Panc1 (cell line): ENCODE measurements at regions not wholly inside any gene's neighbourhood (a gene's known extent, or its start where the extent isn't known, plus 50 kb on each side); places are given as distances from the start of the nearest gene placed in this dataset.
"Not testable (repeated sequence)": the region's sequence is repeated elsewhere in the genome, so short reads cannot be mapped to it uniquely, and the experiment has no call there.

Experiments used
- POLR2AphosphoS5 ChIP-seq: IDR thresholded peaks from 2 replicates; pipeline ENCODE4 v1.6.1; 2012; ENCODE audit warnings: mild to moderate bottlenecking, low read depth, low read length, moderate library complexity
- REST ChIP-seq, 2 experiments: IDR thresholded peaks; 2 replicates each; pipeline ENCODE4 v1.6.1; 2011 to 2012; ENCODE audit warnings: low read depth in 2 of 2, control low read depth in 1 of 2, low read length in 1 of 2, mild to moderate bottlenecking in 1 of 2, moderate library complexity in 1 of 2; ENCODE audit not compliant: insufficient read depth in 1 of 2
- TCF7L2 ChIP-seq: IDR thresholded peaks from 2 replicates; pipeline ENCODE4 v1.6.1; 2011; ENCODE audit warnings: mild to moderate bottlenecking, low read depth, low read length, inconsistent platforms
- TF ChIP-seq, protein P1 (sequence below): fragments of 450-650 bp; IDR thresholded peaks from 2 replicates; pipeline ENCODE4 v1.5.1; 2017; ENCODE audit warnings: mild to moderate bottlenecking

DNA sequence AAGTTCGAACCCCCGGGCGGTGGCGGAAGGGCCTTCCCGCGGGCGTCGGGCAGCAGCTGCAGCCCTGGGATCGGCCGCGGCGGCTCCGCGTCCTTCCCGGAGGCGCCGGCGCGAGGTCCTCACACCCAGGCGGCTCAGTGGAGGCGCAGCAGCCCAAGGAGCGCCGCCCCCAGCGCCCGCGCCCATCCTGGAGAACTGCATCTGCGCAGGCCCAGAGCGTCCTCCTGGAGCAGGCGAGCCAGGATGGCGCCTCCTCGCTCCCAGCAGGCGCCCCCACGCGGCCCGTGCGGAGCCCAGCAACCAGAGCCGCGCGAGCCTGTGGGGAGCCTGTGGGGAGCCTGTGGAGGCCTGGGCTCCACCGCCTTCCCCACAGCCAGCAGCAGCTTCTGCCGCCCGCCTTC is 872.5 kb downstream of the TMEM121 start:
- TF ChIP-seq, protein P1, sequence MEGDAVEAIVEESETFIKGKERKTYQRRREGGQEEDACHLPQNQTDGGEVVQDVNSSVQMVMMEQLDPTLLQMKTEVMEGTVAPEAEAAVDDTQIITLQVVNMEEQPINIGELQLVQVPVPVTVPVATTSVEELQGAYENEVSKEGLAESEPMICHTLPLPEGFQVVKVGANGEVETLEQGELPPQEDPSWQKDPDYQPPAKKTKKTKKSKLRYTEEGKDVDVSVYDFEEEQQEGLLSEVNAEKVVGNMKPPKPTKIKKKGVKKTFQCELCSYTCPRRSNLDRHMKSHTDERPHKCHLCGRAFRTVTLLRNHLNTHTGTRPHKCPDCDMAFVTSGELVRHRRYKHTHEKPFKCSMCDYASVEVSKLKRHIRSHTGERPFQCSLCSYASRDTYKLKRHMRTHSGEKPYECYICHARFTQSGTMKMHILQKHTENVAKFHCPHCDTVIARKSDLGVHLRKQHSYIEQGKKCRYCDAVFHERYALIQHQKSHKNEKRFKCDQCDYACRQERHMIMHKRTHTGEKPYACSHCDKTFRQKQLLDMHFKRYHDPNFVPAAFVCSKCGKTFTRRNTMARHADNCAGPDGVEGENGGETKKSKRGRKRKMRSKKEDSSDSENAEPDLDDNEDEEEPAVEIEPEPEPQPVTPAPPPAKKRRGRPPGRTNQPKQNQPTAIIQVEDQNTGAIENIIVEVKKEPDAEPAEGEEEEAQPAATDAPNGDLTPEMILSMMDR = not testable (repeated sequence)
- not testable (repeated sequence) for TF ChIP-seq REST (IDR thresholded peaks at IDR 0.05; ENCODE audit: insufficient read depth in 1 of 2, low read depth in 2 of 2, low read length in 1 of 2); TCF7L2; POLR2AphosphoS5
